Activated naive CD4-positive, alpha-beta T cell treated with anti-CD3 and anti-CD28 coated beads, Interleukin-2, amount 10 ng/mL, durations not matched to agents 7 days and 5 days (primary cell): ENCODE measurements at regions not wholly inside any gene's neighbourhood (a gene's known extent, or its start where the extent isn't known, plus 50 kb on each side); places are given as distances from the start of the nearest gene placed in this dataset.

Source experiments
- CTCF ChIA-PET: fragments of 350-600 bp; sonication (Branson Sonifier 250); formaldehyde crosslinking; loops from one replicate; lab custom pipeline; 2021; ENCODE audit warnings: antibody characterized with exemption; lab: Charles Lee
- DNase-seq: peaks from one replicate; pipeline ENCODE4 v3.0.0-alpha.2; 2020
- H3K27ac Mint-ChIP-seq: one replicate; pipeline ENCODE4 v1.8.0; 2021; ENCODE audit warnings: mild to moderate bottlenecking, moderate library complexity, mixed read lengths
- H3K27me3 Mint-ChIP-seq: one replicate; pipeline ENCODE4 v1.8.0; 2021; ENCODE audit warnings: mild to moderate bottlenecking, mixed read lengths
- H3K36me3 Mint-ChIP-seq: one replicate; pipeline ENCODE4 v1.8.0; 2021; ENCODE audit warnings: mixed read lengths
- H3K4me1 Mint-ChIP-seq: one replicate; pipeline ENCODE4 v1.8.0; 2021; ENCODE audit warnings: mixed read lengths
- H3K4me3 Mint-ChIP-seq: one replicate; pipeline ENCODE4 v1.8.0; 2021; ENCODE audit warnings: mild to moderate bottlenecking, moderate library complexity, mixed read lengths
- H3K9me3 Mint-ChIP-seq: one replicate; pipeline ENCODE4 v1.8.0; 2021; ENCODE audit warnings: mixed read lengths

DNA sequence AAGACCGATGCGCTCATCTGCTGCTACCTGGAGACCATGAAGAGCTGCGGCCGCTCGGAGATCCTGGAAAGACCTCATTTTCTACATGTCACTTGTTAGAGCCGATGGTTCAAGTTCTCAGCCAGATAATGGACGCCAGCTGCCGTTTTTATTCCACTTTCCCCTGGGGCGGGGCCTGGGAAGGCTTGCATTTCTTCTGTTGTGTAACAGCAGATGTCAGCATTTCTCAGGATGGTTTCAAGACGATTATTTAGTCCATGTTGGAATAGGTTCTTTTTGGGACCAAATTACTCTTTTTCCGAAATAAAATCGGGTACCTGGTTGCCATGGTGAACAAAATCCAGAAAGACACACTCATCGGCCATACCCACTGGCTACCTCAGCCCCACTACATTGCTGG is 1418.3 kb downstream of the CDH11 start:
- CTCF ChIA-PET, result no interaction called here
- H3K9me3 Mint-ChIP-seq, result peaks cover 20% of the 10 kb centered on the region
- DNase-seq, result no peak
- no peaks in the 10 kb centered on the region for H3K36me3 Mint-ChIP-seq
- no peak overlapping the region for H3K27ac Mint-ChIP-seq
- no peaks in the 10 kb centered on the region for H3K4me1 Mint-ChIP-seq
- H3K27me3 Mint-ChIP-seq, result no peaks in the 10 kb centered on the region
- H3K4me3 Mint-ChIP-seq, result no peak overlapping the region

DNA sequence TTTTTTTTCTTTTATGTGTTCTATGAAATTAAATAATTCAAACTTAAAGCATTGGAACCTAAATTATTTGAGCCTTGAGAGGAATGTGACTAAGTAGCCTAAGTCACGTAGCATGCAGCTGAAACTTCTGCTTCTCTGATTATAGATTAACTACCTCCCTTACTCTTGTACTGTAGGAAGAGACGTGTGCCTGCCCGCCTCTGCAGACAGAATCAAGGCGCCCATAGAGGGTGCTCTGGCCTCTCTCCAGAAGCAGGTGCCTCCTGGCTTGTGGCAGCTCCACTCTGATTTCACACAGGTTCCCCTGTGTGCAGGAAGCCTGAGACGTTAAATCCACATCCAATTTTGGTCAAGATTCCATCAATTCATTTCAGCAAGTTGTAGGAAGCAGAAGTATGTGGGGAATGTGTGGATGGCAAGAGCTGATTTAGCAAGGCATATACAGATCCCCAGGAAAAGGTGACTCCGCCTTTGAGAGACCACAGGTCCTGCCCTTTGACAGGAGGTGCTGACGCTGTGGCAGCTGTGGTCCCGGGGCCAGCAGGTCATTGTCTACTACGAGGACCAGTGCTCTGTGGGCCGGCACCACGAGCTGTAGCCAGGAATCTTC is 1418.8 kb downstream of the CDH11 start:
- no peaks in the 10 kb centered on the region for H3K27me3 Mint-ChIP-seq
- H3K27ac Mint-ChIP-seq, result no peak overlapping the region
- CTCF ChIA-PET, result no interaction called here
- no peaks in the 10 kb centered on the region for H3K36me3 Mint-ChIP-seq
- no peak for DNase-seq
- H3K9me3 Mint-ChIP-seq, result peaks cover 20% of the 10 kb centered on the region
- no peaks in the 10 kb centered on the region for H3K4me1 Mint-ChIP-seq
- no peak overlapping the region for H3K4me3 Mint-ChIP-seq

DNA sequence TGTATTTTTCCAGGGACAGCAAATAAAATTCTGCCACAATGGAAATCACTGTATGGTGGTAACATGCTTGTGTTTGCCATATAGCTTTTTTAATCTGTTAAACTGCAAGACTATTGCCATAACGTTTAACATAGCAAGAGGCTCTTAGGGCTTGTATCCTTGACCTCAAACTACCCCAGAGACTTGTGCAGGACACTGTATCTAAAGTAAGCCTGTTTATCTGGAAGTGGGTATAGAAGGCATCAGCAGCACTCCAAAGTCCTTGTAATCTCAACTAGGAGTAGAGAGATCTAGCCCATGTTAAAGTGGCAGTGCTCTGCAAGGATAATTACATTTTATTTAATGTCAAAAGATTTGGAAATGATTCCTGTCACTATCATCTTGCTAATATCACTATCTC is 1424.1 kb downstream of the CDH11 start:
- H3K27ac Mint-ChIP-seq, result no peak overlapping the region
- no peak for DNase-seq
- CTCF ChIA-PET, result no interaction called here
- H3K4me3 Mint-ChIP-seq, result no peak overlapping the region
- H3K27me3 Mint-ChIP-seq, result no peaks in the 10 kb centered on the region
- no peaks in the 10 kb centered on the region for H3K36me3 Mint-ChIP-seq
- H3K9me3 Mint-ChIP-seq, result peaks cover 30% of the 10 kb centered on the region
- H3K4me1 Mint-ChIP-seq, result no peaks in the 10 kb centered on the region

DNA sequence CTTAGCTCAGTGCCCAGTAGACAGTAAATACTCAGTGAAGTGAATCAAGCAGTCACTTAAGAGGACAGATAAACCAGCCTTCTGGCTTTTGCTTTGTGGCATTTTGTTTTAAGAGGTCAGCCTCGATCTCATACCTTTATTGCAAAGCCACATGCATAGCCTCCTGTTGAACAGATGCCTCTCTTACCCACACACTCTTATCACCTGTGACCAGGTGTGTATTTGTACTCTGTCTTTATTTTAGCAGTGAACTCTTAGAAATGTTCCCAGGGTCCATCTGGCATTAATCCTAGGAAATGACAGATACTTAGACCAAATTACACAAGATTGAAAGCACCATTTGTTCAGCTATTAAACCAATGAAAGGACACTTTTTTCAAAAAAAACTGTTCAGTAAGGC is 1426.5 kb downstream of the CDH11 start:
- Mint-ChIP-seq H3K36me3 (no peaks in the 10 kb centered on the region), H3K27me3 (no peaks in the 10 kb centered on the region), H3K4me1 (no peaks in the 10 kb centered on the region), H3K27ac (no peak overlapping the region), H3K4me3 (no peak overlapping the region), H3K9me3 (peaks cover 25% of the 10 kb centered on the region)
- CTCF ChIA-PET, result no interaction called here
- DNase-seq, result no peak

DNA sequence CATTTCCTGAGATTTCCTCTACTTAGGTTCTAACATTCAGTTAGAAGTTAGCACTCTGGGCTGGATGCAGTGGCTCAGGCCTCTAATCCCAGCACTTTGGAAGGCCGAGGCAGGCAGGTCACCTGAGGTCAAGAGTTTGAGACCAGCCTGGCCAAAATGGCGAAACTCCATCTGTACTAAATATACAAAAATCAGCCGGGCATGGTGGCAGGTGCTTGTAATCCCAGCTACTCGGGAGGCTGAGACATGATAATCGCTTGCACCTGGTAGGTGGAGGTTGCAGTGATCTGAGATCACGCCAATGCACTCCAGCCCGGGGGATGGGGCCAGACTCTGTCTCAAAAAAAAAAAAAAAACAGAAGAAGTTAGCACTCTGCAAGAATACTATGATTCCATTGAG is 1430.9 kb downstream of the CDH11 start:
- peaks cover 24% of the 10 kb centered on the region for H3K9me3 Mint-ChIP-seq
- CTCF ChIA-PET, result no interaction called here
- H3K4me1 Mint-ChIP-seq, result no peaks in the 10 kb centered on the region

DNA sequence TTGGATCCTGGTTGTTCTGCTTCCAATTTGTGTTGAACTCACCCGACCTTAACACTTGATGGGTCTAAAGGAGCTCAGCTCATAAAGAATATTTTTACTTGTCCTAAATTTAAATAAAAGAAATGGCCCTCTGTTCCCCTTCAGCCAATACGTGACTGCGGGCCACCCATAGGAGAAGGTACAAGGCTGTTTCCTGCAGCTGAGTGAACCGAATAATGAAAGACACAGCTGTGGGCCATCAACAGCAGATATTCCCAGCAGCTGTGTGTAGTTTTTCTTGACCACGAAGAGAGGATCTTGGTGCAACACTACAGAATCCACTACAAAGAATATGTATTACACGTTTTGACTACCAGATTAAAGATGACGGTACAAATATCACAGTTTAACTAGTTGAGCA is 1431.6 kb downstream of the CDH11 start:
- H3K4me3 Mint-ChIP-seq, result no peak overlapping the region
- no peaks in the 10 kb centered on the region for H3K36me3 Mint-ChIP-seq
- CTCF ChIA-PET, result no interaction called here
- no peaks in the 10 kb centered on the region for H3K27me3 Mint-ChIP-seq
- H3K27ac Mint-ChIP-seq, result no peak overlapping the region
- no peak for DNase-seq
- H3K9me3 Mint-ChIP-seq, result peaks cover 26% of the 10 kb centered on the region
- no peaks in the 10 kb centered on the region for H3K4me1 Mint-ChIP-seq

More for the DNA sequence above, 1430.9 kb downstream of the CDH11 start:
- no peak for DNase-seq
- no peaks in the 10 kb centered on the region for H3K27me3 Mint-ChIP-seq
- no peak overlapping the region for H3K4me3 Mint-ChIP-seq
- no peaks in the 10 kb centered on the region for H3K36me3 Mint-ChIP-seq
- no peak overlapping the region for H3K27ac Mint-ChIP-seq

DNA sequence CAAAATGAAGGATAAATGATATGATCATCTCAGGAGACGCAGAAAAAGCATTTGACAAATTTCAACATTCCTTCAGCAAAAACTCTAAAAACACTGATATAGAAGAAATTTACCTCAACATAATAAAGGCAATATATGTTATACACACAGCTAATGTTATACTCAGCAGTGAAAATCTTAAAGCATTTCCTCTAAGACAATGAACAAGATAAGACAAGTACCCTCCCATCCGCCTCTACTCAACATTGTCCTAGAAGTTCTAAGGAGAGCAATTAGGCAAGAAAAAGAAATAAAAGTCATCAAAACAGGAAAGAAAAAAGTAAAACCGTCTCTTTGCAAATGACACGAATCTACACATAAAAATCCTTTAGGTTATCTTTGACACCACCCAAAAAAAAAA is 1432.8 kb downstream of the CDH11 start:
- H3K4me3 Mint-ChIP-seq, result no peak overlapping the region
- no peaks in the 10 kb centered on the region for H3K36me3 Mint-ChIP-seq
- no peak overlapping the region for H3K27ac Mint-ChIP-seq
- peaks cover 30% of the 10 kb centered on the region for H3K9me3 Mint-ChIP-seq
- CTCF ChIA-PET, result no interaction called here
- H3K4me1 Mint-ChIP-seq, result no peaks in the 10 kb centered on the region
- H3K27me3 Mint-ChIP-seq, result no peaks in the 10 kb centered on the region
- no peak for DNase-seq

DNA sequence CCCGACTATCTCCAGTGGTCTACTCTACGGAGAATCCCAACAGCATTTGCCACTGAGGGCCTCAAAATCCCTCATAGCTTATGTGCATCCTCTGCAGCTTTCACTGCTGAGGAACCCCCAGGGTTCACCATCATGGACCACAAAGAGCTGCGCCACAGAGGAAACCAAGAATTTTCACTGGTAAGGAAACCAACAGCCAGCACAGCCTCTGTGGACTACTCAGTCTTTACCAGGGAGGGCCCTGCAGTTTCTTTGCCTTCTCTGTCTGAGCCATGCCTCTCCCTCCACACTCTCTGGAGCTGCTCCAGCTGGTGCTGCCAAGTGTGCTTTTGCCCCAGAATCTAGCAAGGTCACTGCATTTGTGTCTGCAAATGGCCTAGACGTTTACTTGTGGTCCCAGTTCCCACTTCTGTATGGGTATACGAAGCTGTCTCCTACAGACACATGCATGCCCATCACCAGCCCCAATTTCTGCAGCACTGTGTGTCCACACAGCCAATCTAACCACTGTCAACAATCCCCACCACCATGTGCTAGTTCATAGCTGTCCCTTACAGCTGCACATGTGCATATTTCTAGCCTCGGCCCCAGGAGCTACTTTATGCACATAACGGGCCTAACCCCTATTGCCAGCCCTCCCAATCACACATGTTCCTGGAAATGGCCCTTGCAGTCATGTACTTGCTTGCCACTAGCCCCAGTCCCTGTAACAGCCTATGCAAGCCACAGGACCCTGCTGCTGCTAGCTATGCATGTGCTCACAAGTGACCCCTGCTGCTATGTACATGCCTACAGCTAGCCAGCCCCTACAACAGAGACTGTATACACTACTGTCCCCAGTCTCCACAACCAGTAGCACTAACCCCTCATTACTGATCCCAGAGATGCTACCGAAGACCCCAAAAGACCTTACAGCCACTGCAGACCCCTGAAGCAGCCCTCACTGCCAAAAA is 1437.4 kb downstream of the CDH11 start:
- Mint-ChIP-seq H3K27me3 (no peaks in the 10 kb centered on the region), H3K36me3 (no peaks in the 10 kb centered on the region), H3K4me1 (no peaks in the 10 kb centered on the region), H3K9me3 (peaks cover 34% of the 10 kb centered on the region), H3K27ac (no peak overlapping the region), H3K4me3 (no peak overlapping the region)
- DNase-seq, result no peak
- CTCF ChIA-PET, result no interaction called here

DNA sequence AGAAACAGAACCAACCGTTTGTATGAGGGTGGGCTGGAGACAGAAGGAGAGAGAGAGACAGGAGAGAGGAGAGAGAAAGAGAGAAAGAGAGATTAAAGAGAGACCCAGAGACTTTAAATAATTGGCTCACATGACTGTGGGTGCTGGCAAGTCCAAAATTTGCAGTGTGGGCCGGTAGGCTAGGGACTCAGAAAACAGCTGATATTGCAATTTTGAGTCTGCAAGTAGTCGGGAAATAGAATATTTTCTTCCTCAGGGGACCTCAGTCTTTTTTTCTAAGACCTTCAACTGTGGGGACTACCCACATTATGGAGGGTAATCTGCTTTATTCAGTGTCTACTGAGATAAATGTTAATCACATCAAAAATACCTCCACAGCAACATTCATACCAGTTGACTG is 1439.0 kb downstream of the CDH11 start:
- Mint-ChIP-seq H3K27ac (no peak overlapping the region), H3K9me3 (peaks cover 31% of the 10 kb centered on the region), H3K36me3 (no peaks in the 10 kb centered on the region), H3K4me3 (no peak overlapping the region), H3K4me1 (no peaks in the 10 kb centered on the region), H3K27me3 (no peaks in the 10 kb centered on the region)
- CTCF ChIA-PET, result interaction anchor here (0.8 kb wide), 1 partner anchor 907 kb away, joined by 3 read pairs; no protein-coding TSS in a partner anchor
- no peak for DNase-seq

DNA sequence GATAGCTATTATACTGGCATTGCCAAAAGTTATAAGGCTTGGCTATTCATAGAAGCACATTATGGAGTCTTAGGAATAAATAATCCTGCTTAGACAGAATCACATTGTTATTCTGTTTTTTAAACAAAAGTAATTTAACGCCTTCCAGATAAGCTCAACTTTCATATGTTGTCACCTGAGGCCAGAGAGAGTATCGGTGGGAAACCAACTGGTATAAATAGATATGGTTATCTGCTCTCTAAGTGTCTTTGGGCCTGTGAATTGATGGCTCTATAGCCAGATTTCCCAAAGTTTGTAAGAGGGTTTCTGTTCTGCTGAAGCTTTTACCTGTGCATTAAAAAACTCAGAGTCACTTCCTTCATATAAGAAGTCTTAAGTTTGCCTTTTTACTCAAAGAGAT is 1449.4 kb downstream of the CDH11 start:
- no peak for DNase-seq
- CTCF ChIA-PET, result no interaction called here
- no peaks in the 10 kb centered on the region for H3K27me3 Mint-ChIP-seq
- no peak overlapping the region for H3K27ac Mint-ChIP-seq
- no peaks in the 10 kb centered on the region for H3K4me1 Mint-ChIP-seq
- H3K4me3 Mint-ChIP-seq, result no peak overlapping the region
- no peaks in the 10 kb centered on the region for H3K36me3 Mint-ChIP-seq
- peaks cover 12% of the 10 kb centered on the region for H3K9me3 Mint-ChIP-seq

DNA sequence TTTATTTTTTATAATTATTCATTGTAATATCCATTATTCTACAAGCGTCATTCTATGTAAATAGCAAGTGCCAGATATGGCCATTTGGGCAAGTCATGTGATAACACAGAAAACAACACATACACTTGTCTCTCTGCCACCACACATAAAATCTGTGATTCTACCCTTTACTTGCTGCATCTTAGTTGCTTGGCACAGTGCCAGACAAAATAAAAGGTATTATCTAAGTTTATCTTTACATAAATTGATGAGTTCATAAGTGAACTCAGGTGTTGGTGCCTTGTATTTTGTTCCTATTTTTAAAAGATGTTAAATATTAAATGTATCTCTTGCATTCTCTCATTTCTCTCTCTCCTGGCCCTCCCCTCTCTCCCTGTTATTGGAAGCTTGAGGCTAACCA is 1458.7 kb downstream of the CDH11 start:
- DNase-seq, result no peak
- Mint-ChIP-seq H3K4me3 (no peak overlapping the region), H3K27ac (no peak overlapping the region), H3K27me3 (no peaks in the 10 kb centered on the region), H3K9me3 (peaks cover 18% of the 10 kb centered on the region), H3K4me1 (no peaks in the 10 kb centered on the region), H3K36me3 (no peaks in the 10 kb centered on the region)
- CTCF ChIA-PET, result no interaction called here

DNA sequence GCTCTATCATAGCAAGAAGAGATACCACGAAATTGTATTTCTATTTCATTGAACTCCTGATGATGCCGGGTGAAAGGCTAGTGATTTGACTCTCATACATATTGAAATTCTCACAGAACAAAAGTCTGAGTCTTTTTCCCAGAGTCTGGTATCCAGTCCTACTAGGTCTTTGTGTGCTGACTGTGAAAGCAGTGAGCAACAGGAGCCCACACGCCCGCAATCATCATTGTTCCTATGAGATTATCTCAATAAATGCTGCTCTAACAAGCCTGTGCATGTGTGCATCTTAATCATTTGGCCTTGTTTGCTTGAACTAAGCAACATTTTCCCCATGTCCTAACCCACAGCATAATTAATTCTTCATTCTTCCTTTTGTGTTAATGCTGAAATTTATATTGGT is 1466.0 kb downstream of the CDH11 start:
- H3K9me3 Mint-ChIP-seq, result peaks cover 16% of the 10 kb centered on the region
- no peaks in the 10 kb centered on the region for H3K27me3 Mint-ChIP-seq
- CTCF ChIA-PET, result no interaction called here

DNA sequence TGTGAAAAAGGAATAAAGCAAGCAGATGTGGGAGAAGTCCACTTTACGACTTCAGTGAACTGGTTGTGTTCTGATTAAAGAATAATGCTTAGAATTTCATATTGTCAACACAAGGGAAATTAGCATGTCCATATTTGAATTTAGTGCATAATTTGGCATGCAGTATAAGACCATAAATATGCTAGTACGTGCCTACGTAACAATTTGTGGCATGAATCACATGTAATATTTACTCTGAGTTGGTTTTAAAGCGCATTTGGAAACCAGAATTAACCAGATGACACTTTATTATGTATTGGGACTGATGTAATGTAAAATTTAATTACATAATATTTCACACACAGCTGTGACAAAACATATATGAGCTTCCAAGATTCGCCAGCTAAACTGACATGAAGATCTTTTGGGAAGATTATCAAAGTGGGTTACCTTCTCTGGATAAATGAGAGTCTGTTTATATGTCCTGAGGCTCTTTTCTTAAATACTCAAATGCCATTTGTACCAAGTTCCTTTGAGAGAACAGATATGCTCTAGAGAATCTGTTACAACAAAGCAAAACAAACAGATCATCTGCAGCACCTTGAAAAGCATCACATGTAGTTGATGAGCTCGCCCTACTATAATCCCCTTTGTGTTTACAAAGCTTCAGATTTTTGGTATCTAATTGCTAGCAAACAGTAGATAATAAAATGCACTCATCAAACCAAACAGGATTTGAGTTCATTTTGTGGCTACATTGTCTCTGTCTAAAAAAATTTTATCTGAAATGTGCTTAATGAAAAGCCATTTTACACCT is 1468.6 kb downstream of the CDH11 start:
- CTCF ChIA-PET, result no interaction called here
- no peak for DNase-seq
- Mint-ChIP-seq H3K4me3 (no peak overlapping the region), H3K27ac (no peak overlapping the region), H3K9me3 (peaks cover 12% of the 10 kb centered on the region), H3K4me1 (no peaks in the 10 kb centered on the region), H3K36me3 (no peaks in the 10 kb centered on the region), H3K27me3 (no peaks in the 10 kb centered on the region)

More for the DNA sequence above, 1466.0 kb downstream of the CDH11 start:
- no peaks in the 10 kb centered on the region for H3K4me1 Mint-ChIP-seq
- DNase-seq, result no peak
- no peaks in the 10 kb centered on the region for H3K36me3 Mint-ChIP-seq
- H3K4me3 Mint-ChIP-seq, result no peak overlapping the region
- no peak overlapping the region for H3K27ac Mint-ChIP-seq

DNA sequence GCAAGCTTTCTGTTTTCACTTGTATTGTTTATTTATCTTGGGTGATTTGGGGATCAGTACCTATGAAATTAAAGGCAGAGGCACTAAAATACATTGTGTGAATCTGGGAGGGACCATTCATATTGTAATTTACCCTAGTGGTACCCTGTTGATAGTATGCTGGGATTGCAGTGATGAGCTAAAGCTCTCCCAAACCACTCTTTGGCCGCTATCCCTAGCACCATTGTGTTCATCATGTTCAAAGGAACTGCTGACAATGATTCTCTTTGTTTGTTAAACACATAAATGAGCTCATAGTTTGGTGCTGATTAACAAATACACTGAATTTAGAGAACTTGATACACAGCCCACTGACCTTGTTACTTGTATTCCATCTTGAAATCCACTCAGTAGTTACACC is 1469.8 kb downstream of the CDH11 start:
- Mint-ChIP-seq H3K4me1 (no peaks in the 10 kb centered on the region), H3K27ac (no peak overlapping the region), H3K9me3 (peaks cover 10% of the 10 kb centered on the region), H3K4me3 (no peak overlapping the region), H3K36me3 (no peaks in the 10 kb centered on the region), H3K27me3 (no peaks in the 10 kb centered on the region)
- CTCF ChIA-PET, result no interaction called here
- DNase-seq, result no peak
